Kidney capillary endothelial cell (primary cell): ENCODE measurements at regions not wholly inside any gene's neighbourhood (a gene's known extent, or its start where the extent isn't known, plus 50 kb on each side); places are given as distances from the start of the nearest gene placed in this dataset.
"Not testable (repeated sequence)": the region's sequence is repeated elsewhere in the genome, so short reads cannot be mapped to it uniquely, and the experiment has no call there.

Experiments used
- DNase-seq: peaks from one replicate; pipeline ENCODE4 v3.0.0-alpha.2; 2018; ENCODE audit warnings: low spot score

GRCh38 chr21:6095304-6095703, 4426.1 kb upstream of the TPTE start:
- DNase-seq = not testable (repeated sequence)

- not testable (repeated sequence) for DNase-seq
Observed at GRCh38 chr21:6096560-6097424, 4424.6 kb upstream of the TPTE start.

GRCh38 chr21:6097736-6098135, 4423.6 kb upstream of the TPTE start:
- not testable (repeated sequence) for DNase-seq

- DNase-seq = not testable (repeated sequence)
Observed at GRCh38 chr21:6098191-6098935, 4423.0 kb upstream of the TPTE start.

- DNase-seq = not testable (repeated sequence)
Observed at GRCh38 chr21:6101588-6101987, 4419.8 kb upstream of the TPTE start.

- DNase-seq = not testable (repeated sequence)
Observed at GRCh38 chr21:6104546-6104945, 4416.8 kb upstream of the TPTE start.

- not testable (repeated sequence) for DNase-seq
Observed at GRCh38 chr21:6106686-6107567, 4414.5 kb upstream of the TPTE start.

- not testable (repeated sequence) for DNase-seq
Observed at GRCh38 chr21:6108894-6109293, 4412.5 kb upstream of the TPTE start.

- not testable (repeated sequence) for DNase-seq
Observed at GRCh38 chr21:6109774-6110173, 4411.6 kb upstream of the TPTE start.

- DNase-seq = not testable (repeated sequence)
Observed at GRCh38 chr21:6110716-6111343, 4410.6 kb upstream of the TPTE start.

GRCh38 chr21:6111354-6111753, 4410.0 kb upstream of the TPTE start:
- not testable (repeated sequence) for DNase-seq

GRCh38 chr21:6118336-6118735, 4403.0 kb upstream of the TPTE start:
- not testable (repeated sequence) for DNase-seq

GRCh38 chr21:6120863-6121262, 4400.5 kb upstream of the TPTE start:
- DNase-seq = not testable (repeated sequence)

- DNase-seq = not testable (repeated sequence)
Observed at GRCh38 chr21:6122629-6123028, 4398.8 kb upstream of the TPTE start.

- DNase-seq = not testable (repeated sequence)
Observed at GRCh38 chr21:6123224-6123623, 4398.2 kb upstream of the TPTE start.

GRCh38 chr21:6125549-6126240, 4395.7 kb upstream of the TPTE start:
- peak; percentile 0 for DNase-seq

GRCh38 chr21:6126976-6127732, 4394.2 kb upstream of the TPTE start:
- DNase-seq = not testable (repeated sequence)

GRCh38 chr21:6130734-6131133, 4390.6 kb upstream of the TPTE start:
- not testable (repeated sequence) for DNase-seq

- not testable (repeated sequence) for DNase-seq
Observed at GRCh38 chr21:6133373-6133772, 4388.0 kb upstream of the TPTE start.
